Gastrocnemius medialis (tissue), 4 donors: ENCODE measurements at regions not wholly inside any gene's neighbourhood (a gene's known extent, or its start where the extent isn't known, plus 50 kb on each side); places are given as distances from the start of the nearest gene placed in this dataset.
"Not testable (repeated sequence)": the region's sequence is repeated elsewhere in the genome, so short reads cannot be mapped to it uniquely, and the experiment has no call there.

Experiments
- ATAC-seq, 2 donors: fragments of 150-250 bp; one replicate each; pipeline ENCODE4 v1.9.1; 2016
- DNase-seq, 2 donors: peaks; one replicate each; pipeline ENCODE4 v3.0.0-alpha.2; 2019
- H3K27ac ChIP-seq, 4 donors: fragments of 200-600 bp; sonication (generic); 1 replicate in 1 of 4; 2 replicates in 3 of 4; pipeline ENCODE4 v1.5.1; 2016 to 2018; ENCODE audit warnings: mild to moderate bottlenecking in 2 of 4, moderate library complexity in 1 of 4
- H3K27me3 ChIP-seq, 3 donors: fragments of 200-600 bp; sonication (generic) in 2 of 3; 1 replicate in 1 of 3; 2 replicates in 2 of 3; pipeline versions ENCODE4 v1.5.1 to v1.6.0; 2016 to 2019; ENCODE audit warnings: mild to moderate bottlenecking in 1 of 3, moderate library complexity in 1 of 3
- H3K36me3 ChIP-seq, 2 donors: fragments of 200-600 bp; sonication (generic) in 1 of 2; one replicate each; pipeline ENCODE4 v1.5.1; 2017 to 2018
- H3K4me1 ChIP-seq, 2 donors: fragments of 200-600 bp; sonication (generic) in 1 of 2; one replicate each; pipeline ENCODE4 v1.5.1; 2016 to 2017; ENCODE audit warnings: mild to moderate bottlenecking in 2 of 2
- H3K4me3 ChIP-seq, 4 donors: fragments of 200-600 bp; sonication (generic) in 3 of 4; 1 replicate in 1 of 4; 2 replicates in 3 of 4; pipeline ENCODE4 v1.5.1; 2016 to 2019; ENCODE audit warnings: mild to moderate bottlenecking in 2 of 4
- H3K9me3 ChIP-seq, 3 donors: fragments of 200-600 bp; sonication (generic) in 2 of 3; 1 replicate in 1 of 3; 2 replicates in 2 of 3; pipeline ENCODE4 v1.5.1; 2016 to 2019
- CTCF ChIP-seq, 5 experiments: fragments of 450-650 bp in 3 of 5; fragments of 200-600 bp in 2 of 5; sonication (generic) in 2 of 5; IDR thresholded peaks in 4 of 5; conservative IDR thresholded peaks in 1 of 5; 1 replicate in 4 of 5; 2 replicates in 1 of 5; pipeline ENCODE4 v1.5.1; 2016 to 2019; ENCODE audit warnings: antibody characterized with exemption in 5 of 5, mild to moderate bottlenecking in 3 of 5, moderate library complexity in 3 of 5
- POLR2A ChIP-seq, 2 donors: fragments of 450-650 bp; IDR thresholded peaks; one replicate each; pipeline ENCODE4 v1.6.1; 2017; ENCODE audit warnings: antibody characterized with exemption in 2 of 2, mild to moderate bottlenecking in 2 of 2, moderate library complexity in 2 of 2
- in situ Hi-C, 4 donors: fragments of 200-750 bp; cut with MboI; loops; one replicate each; pipeline versions ENCODE4 v1.15.0 to v1.8.0; 2017; ENCODE audit warnings: low sequenced_read_pairs in 4 of 4
- intact Hi-C: fragments of 100-400 bp; cut with DNase I; formaldehyde crosslinking; loops from one replicate; pipeline ENCODE4 v1.15.1; 2023; ENCODE audit warnings: low total_unique reads

- Histone ChIP-seq H3K27ac (no peak overlapping the region), H3K36me3 (no peaks in the 10 kb centered on the region), H3K9me3 (no peaks in the 10 kb centered on the region), H3K4me1 (no peaks in the 10 kb centered on the region), H3K27me3 (no peaks in the 10 kb centered on the region), H3K4me3 (no peak overlapping the region)
- DNase-seq (no peak), ATAC-seq (no peak)
- intact Hi-C loops: no loop called here
- in situ Hi-C loops: no loop called here
- TF ChIP-seq CTCF (IDR thresholded peaks at IDR 0.05 in 4 of 5, conservative IDR thresholded peaks at IDR 0.05 in 1 of 5) (no peak), POLR2A (IDR thresholded peaks at IDR 0.05) (no peak)
These were observed 78.4 kb upstream of the TMEM170B start for GRCh38 chr6:11459079-11459610.

GRCh38 chr6:11458509-11458908 is 79.0 kb upstream of the TMEM170B start:
- in situ Hi-C loops (no loop called here), intact Hi-C loops (no loop called here)
- Histone ChIP-seq H3K4me3 (no peak overlapping the region), H3K9me3 (no peaks in the 10 kb centered on the region), H3K4me1 (no peaks in the 10 kb centered on the region), H3K27me3 (no peaks in the 10 kb centered on the region), H3K36me3 (no peaks in the 10 kb centered on the region), H3K27ac (no peak overlapping the region)
- no peak for TF ChIP-seq POLR2A (IDR thresholded peaks at IDR 0.05)
- no peak for TF ChIP-seq CTCF (IDR thresholded peaks at IDR 0.05 in 4 of 5, conservative IDR thresholded peaks at IDR 0.05 in 1 of 5)
- ATAC-seq (no peak), DNase-seq (no peak)

- H3K4me3 ChIP-seq, H3K4me1 ChIP-seq, intact Hi-C loops, H3K9me3 ChIP-seq, DNase-seq, ATAC-seq, H3K27ac ChIP-seq, H3K36me3 ChIP-seq, in situ Hi-C loops, H3K27me3 ChIP-seq: not testable (repeated sequence)
These were observed 80.1 kb upstream of the TMEM170B start for GRCh38 chr6:11457422-11457821.

- in situ Hi-C loops, H3K27me3 ChIP-seq, ATAC-seq, H3K4me3 ChIP-seq, H3K27ac ChIP-seq, DNase-seq, intact Hi-C loops, H3K36me3 ChIP-seq, H3K9me3 ChIP-seq, H3K4me1 ChIP-seq: not testable (repeated sequence)
These were observed 85.4 kb upstream of the TMEM170B start for GRCh38 chr6:11452106-11452505.

GRCh38 chr6:11450037-11450436 is 87.5 kb upstream of the TMEM170B start:
- ATAC-seq (no peak), DNase-seq (no peak)
- TF ChIP-seq POLR2A (IDR thresholded peaks at IDR 0.05): no peak
- TF ChIP-seq CTCF (IDR thresholded peaks at IDR 0.05 in 4 of 5, conservative IDR thresholded peaks at IDR 0.05 in 1 of 5): no peak
- no peaks in the 10 kb centered on the region for H3K4me1 ChIP-seq
- no peaks in the 10 kb centered on the region for H3K27me3 ChIP-seq
- H3K4me3 ChIP-seq: no peak overlapping the region
- H3K27ac ChIP-seq: no peak overlapping the region
- intact Hi-C loops (no loop called here), in situ Hi-C loops (no loop called here)
- peaks cover 0 to 6% (median 0%) of the 10 kb centered on the region in 3 donors for H3K9me3 ChIP-seq
- no peaks in the 10 kb centered on the region for H3K36me3 ChIP-seq

GRCh38 chr6:11449408-11449807 is 88.1 kb upstream of the TMEM170B start:
- intact Hi-C loops: no loop called here
- Histone ChIP-seq H3K27ac (no peak overlapping the region), H3K4me3 (no peak overlapping the region), H3K27me3 (no peaks in the 10 kb centered on the region), H3K4me1 (no peaks in the 10 kb centered on the region), H3K36me3 (no peaks in the 10 kb centered on the region), H3K9me3 (peaks cover 0 to 6% (median 0%) of the 10 kb centered on the region in 3 donors)
- ATAC-seq (no peak), DNase-seq (no peak)
- TF ChIP-seq CTCF (IDR thresholded peaks at IDR 0.05 in 4 of 5, conservative IDR thresholded peaks at IDR 0.05 in 1 of 5) (no peak), POLR2A (IDR thresholded peaks at IDR 0.05) (no peak)
- in situ Hi-C loops: no loop called here
